ENCODE measurements at regions not wholly inside any gene's neighbourhood (a gene's known extent, or its start where the extent isn't known, plus 50 kb on each side); places are given as distances from the start of the nearest gene placed in this dataset.

DNA sequence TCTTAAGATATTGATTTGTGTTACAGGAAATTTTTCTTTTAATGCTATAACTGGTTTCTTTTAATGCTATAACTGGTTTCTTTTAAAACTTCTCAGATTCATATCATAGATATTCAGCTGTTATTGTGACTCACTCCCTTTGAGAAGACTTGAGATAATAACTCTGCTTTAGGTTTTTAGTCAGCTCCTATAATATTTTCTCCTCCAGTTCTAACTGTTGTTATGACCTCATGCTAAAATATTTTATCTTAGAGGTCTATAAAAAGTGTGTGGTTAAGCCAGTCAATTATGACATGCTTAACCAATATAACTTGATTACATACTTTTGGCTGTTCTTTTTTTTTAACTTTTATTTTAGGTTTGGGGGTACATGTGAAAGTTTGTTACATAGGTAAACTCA, 280.2 kb downstream of the PTGER3 start:
- RAD21 ChIA-PET (ENCODE audit: unreplicated experiment): no interaction called here
- POLR2A ChIA-PET: no interaction called here
- H3K4me1 ChIP-seq (ENCODE audit: control insufficient read depth, insufficient read depth, low read length): no peaks in the 10 kb centered on the region
- no peak overlapping the region for H3K27ac ChIP-seq (ENCODE audit: control insufficient read depth, insufficient read depth)
- H3K4me3 ChIP-seq: no peak overlapping the region
- no peaks in the 10 kb centered on the region for H4K20me1 ChIP-seq (ENCODE audit: control insufficient read depth, insufficient read depth)
- H3K9ac ChIP-seq (ENCODE audit: control insufficient read depth, insufficient read depth, low read length): no peak overlapping the region
- H3K36me3 ChIP-seq (ENCODE audit: control insufficient read depth in 2 of 2, insufficient read depth in 2 of 2, low read length in 1 of 2): no peaks in the 10 kb centered on the region
- no peak for DNase-seq (ENCODE audit: low read depth, low spot score)
- H3K4me2 ChIP-seq (ENCODE audit: control insufficient read depth, insufficient read depth): no peak overlapping the region
- no peak overlapping the region for H2AFZ ChIP-seq (ENCODE audit: control insufficient read depth, low read depth, low read length)
- SMC1A ChIA-PET (ENCODE audit: uncharacterized antibody, unreplicated experiment): interaction anchor here (0.6 kb wide), 1 partner anchor 1359 kb away, joined by 3 read pairs; no protein-coding TSS in a partner anchor
- in situ Hi-C loops (cut with MboI): no loop called here
- ATAC-seq: no peak
- H3K27me3 ChIP-seq (replicated peaks in 1 of 2; ENCODE audit: control insufficient read depth in 2 of 2, insufficient read depth in 2 of 2, low read length in 1 of 2): no peaks in the 10 kb centered on the region
- H3K79me2 ChIP-seq (ENCODE audit: control insufficient read depth, insufficient read depth, low read length): no peaks in the 10 kb centered on the region
- CTCF ChIA-PET: no interaction called here
- FAIRE-seq: no peak
- intact Hi-C loops (cut with micrococcal nuclease; ENCODE audit: unreplicated experiment): no loop called here
- H3K9me3 ChIP-seq (replicated peaks; ENCODE audit: control insufficient read depth, insufficient read depth, low read length): no peaks in the 10 kb centered on the region
- no TSS peak for BruUV-seq (replicated peaks)
- no peak for TF ChIP-seq DPF2 (IDR thresholded peaks at IDR 0.05)
- TF ChIP-seq, protein P1, sequence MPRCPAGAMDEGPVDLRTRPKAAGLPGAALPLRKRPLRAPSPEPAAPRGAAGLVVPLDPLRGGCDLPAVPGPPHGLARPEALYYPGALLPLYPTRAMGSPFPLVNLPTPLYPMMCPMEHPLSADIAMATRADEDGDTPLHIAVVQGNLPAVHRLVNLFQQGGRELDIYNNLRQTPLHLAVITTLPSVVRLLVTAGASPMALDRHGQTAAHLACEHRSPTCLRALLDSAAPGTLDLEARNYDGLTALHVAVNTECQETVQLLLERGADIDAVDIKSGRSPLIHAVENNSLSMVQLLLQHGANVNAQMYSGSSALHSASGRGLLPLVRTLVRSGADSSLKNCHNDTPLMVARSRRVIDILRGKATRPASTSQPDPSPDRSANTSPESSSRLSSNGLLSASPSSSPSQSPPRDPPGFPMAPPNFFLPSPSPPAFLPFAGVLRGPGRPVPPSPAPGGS (IDR thresholded peaks at IDR 0.05; ENCODE audit: borderline replicate concordance, insufficient read depth, low read depth, low read length, poor library complexity, severe bottlenecking): no peak
- TF ChIP-seq, protein P2, sequence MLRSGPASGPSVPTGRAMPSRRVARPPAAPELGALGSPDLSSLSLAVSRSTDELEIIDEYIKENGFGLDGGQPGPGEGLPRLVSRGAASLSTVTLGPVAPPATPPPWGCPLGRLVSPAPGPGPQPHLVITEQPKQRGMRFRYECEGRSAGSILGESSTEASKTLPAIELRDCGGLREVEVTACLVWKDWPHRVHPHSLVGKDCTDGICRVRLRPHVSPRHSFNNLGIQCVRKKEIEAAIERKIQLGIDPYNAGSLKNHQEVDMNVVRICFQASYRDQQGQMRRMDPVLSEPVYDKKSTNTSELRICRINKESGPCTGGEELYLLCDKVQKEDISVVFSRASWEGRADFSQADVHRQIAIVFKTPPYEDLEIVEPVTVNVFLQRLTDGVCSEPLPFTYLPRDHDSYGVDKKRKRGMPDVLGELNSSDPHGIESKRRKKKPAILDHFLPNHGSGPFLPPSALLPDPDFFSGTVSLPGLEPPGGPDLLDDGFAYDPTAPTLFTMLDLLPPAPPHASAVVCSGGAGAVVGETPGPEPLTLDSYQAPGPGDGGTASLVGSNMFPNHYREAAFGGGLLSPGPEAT (IDR thresholded peaks at IDR 0.05; ENCODE audit: low read depth): no peak
- no peak for TF ChIP-seq ETV6 (conservative IDR thresholded peaks at IDR 0.05 in 1 of 2, IDR thresholded peaks at IDR 0.05 in 1 of 2; ENCODE audit: borderline replicate concordance in 1 of 2, low read depth in 1 of 2)
- TF ChIP-seq, protein P3, sequence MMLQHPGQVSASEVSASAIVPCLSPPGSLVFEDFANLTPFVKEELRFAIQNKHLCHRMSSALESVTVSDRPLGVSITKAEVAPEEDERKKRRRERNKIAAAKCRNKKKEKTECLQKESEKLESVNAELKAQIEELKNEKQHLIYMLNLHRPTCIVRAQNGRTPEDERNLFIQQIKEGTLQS (IDR thresholded peaks at IDR 0.05; ENCODE audit: borderline replicate concordance, extremely low read depth, low read depth, low read length): no peak
- no peak for TF ChIP-seq NBN (IDR thresholded peaks at IDR 0.05)
- no peak for TF ChIP-seq HDAC6 (IDR thresholded peaks at IDR 0.05; ENCODE audit: unreplicated experiment)
- TF ChIP-seq, protein P4, sequence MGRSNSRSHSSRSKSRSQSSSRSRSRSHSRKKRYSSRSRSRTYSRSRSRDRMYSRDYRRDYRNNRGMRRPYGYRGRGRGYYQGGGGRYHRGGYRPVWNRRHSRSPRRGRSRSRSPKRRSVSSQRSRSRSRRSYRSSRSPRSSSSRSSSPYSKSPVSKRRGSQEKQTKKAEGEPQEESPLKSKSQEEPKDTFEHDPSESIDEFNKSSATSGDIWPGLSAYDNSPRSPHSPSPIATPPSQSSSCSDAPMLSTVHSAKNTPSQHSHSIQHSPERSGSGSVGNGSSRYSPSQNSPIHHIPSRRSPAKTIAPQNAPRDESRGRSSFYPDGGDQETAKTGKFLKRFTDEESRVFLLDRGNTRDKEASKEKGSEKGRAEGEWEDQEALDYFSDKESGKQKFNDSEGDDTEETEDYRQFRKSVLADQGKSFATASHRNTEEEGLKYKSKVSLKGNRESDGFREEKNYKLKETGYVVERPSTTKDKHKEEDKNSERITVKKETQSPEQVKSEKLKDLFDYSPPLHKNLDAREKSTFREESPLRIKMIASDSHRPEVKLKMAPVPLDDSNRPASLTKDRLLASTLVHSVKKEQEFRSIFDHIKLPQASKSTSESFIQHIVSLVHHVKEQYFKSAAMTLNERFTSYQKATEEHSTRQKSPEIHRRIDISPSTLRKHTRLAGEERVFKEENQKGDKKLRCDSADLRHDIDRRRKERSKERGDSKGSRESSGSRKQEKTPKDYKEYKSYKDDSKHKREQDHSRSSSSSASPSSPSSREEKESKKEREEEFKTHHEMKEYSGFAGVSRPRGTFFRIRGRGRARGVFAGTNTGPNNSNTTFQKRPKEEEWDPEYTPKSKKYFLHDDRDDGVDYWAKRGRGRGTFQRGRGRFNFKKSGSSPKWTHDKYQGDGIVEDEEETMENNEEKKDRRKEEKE (IDR thresholded peaks at IDR 0.05): no peak
- TF ChIP-seq SIX5 (IDR thresholded peaks at IDR 0.05; ENCODE audit: low read depth, low read length, severe bottlenecking): no peak
- no peak for TF ChIP-seq ZNF622 (IDR thresholded peaks at IDR 0.05)
- no peak for TF ChIP-seq NRF1 (conservative IDR thresholded peaks at IDR 0.05; ENCODE audit: low read depth, low read length)
- TF ChIP-seq, protein P5, sequence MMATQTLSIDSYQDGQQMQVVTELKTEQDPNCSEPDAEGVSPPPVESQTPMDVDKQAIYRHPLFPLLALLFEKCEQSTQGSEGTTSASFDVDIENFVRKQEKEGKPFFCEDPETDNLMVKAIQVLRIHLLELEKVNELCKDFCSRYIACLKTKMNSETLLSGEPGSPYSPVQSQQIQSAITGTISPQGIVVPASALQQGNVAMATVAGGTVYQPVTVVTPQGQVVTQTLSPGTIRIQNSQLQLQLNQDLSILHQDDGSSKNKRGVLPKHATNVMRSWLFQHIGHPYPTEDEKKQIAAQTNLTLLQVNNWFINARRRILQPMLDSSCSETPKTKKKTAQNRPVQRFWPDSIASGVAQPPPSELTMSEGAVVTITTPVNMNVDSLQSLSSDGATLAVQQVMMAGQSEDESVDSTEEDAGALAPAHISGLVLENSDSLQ (IDR thresholded peaks at IDR 0.05): no peak
- no peak for TF ChIP-seq JUNB (IDR thresholded peaks at IDR 0.05)

Data from GM12878 (cell line).